ENCODE measurements at regions not wholly inside any gene's neighbourhood (a gene's known extent, or its start where the extent isn't known, plus 50 kb on each side); places are given as distances from the start of the nearest gene placed in this dataset.

- Histone ChIP-seq H3K9me3 (no peaks in the 10 kb centered on the region), H3K36me3 (ENCODE audit: low read depth) (no peaks in the 10 kb centered on the region), H3K4me1 (ENCODE audit: low read depth) (no peaks in the 10 kb centered on the region), H3K4me3 (no peak overlapping the region)
- TF ChIP-seq CTCF (IDR thresholded peaks at IDR 0.05): no peak
- intact Hi-C loops (cut with DNase I, micrococcal nuclease): no loop called here
- DNase-seq (no peak), ATAC-seq (no peak)
Measured at GRCh38 chr2:60068755-60069154, 484.7 kb downstream of the BCL11A start.

GRCh38 chr2:60067006-60067405, 486.4 kb downstream of the BCL11A start:
- intact Hi-C loops (cut with DNase I, micrococcal nuclease): no loop called here
- ATAC-seq (no peak), DNase-seq (no peak)
- Histone ChIP-seq H3K9me3 (no peaks in the 10 kb centered on the region), H3K36me3 (ENCODE audit: low read depth) (no peaks in the 10 kb centered on the region), H3K4me1 (ENCODE audit: low read depth) (no peaks in the 10 kb centered on the region), H3K4me3 (no peak overlapping the region)
- TF ChIP-seq CTCF (IDR thresholded peaks at IDR 0.05): no peak

- no peaks in the 10 kb centered on the region for H3K9me3 ChIP-seq
- no peak overlapping the region for H3K4me3 ChIP-seq
- no peaks in the 10 kb centered on the region for H3K36me3 ChIP-seq (ENCODE audit: low read depth)
- no peaks in the 10 kb centered on the region for H3K4me1 ChIP-seq (ENCODE audit: low read depth)
- TF ChIP-seq CTCF (IDR thresholded peaks at IDR 0.05): no peak
- no peak for ATAC-seq
- DNase-seq: no peak
- intact Hi-C loops (cut with DNase I, micrococcal nuclease): no loop called here
Measured at GRCh38 chr2:60066096-60066839, 487.2 kb downstream of the BCL11A start.

- H3K36me3 ChIP-seq (ENCODE audit: low read depth): no peaks in the 10 kb centered on the region
- H3K4me1 ChIP-seq (ENCODE audit: low read depth): no peaks in the 10 kb centered on the region
- TF ChIP-seq CTCF (IDR thresholded peaks at IDR 0.05): no peak
- ATAC-seq (no peak), DNase-seq (no peak)
- no peaks in the 10 kb centered on the region for H3K9me3 ChIP-seq
- intact Hi-C loops (cut with DNase I, micrococcal nuclease): no loop called here
- H3K4me3 ChIP-seq: no peak overlapping the region
Measured at GRCh38 chr2:60064687-60065389, 488.6 kb downstream of the BCL11A start.

GRCh38 chr2:60058781-60059180, 494.7 kb downstream of the BCL11A start:
- intact Hi-C loops (cut with DNase I, micrococcal nuclease): no loop called here

More at GRCh38 chr2:60058781-60059180, 494.7 kb downstream of the BCL11A start:
- no peak for DNase-seq
- Histone ChIP-seq H3K36me3 (ENCODE audit: low read depth) (no peaks in the 10 kb centered on the region), H3K9me3 (no peaks in the 10 kb centered on the region), H3K4me3 (no peak overlapping the region), H3K4me1 (ENCODE audit: low read depth) (no peaks in the 10 kb centered on the region)
- ATAC-seq: no peak
- TF ChIP-seq CTCF (IDR thresholded peaks at IDR 0.05): no peak
